CD14-positive monocyte (primary cell): ENCODE measurements at regions not wholly inside any gene's neighbourhood (a gene's known extent, or its start where the extent isn't known, plus 50 kb on each side); places are given as distances from the start of the nearest gene placed in this dataset.

ENCODE experiments used
- DNase-seq, 3 donors: peaks; one replicate each; pipeline ENCODE4 v3.0.0-alpha.2; 2011 to 2022
- H2AFZ ChIP-seq: 2 replicates; pipeline ENCODE4 v1.6.0; 2012; ENCODE audit warnings: mild to moderate bottlenecking, low read depth, low read length, inconsistent platforms; ENCODE audit not compliant: insufficient read depth, poor library complexity, severe bottlenecking
- H3K27ac ChIP-seq, 2 donors: 1 replicate in 1 of 2; 2 replicates in 1 of 2; pipeline ENCODE4 v1.5.1; 2012 to 2013; ENCODE audit warnings: low read length in 2 of 2, control low read depth in 1 of 2, inconsistent platforms in 1 of 2, low read depth in 1 of 2, mild to moderate bottlenecking in 1 of 2
- H3K27me3 ChIP-seq, 2 donors: one replicate each; pipeline versions ENCODE4 v1.6.0 to v1.6.1; 2011 to 2013; ENCODE audit warnings: low read length in 2 of 2; ENCODE audit not compliant: control insufficient read depth in 2 of 2, insufficient read depth in 2 of 2
- H3K36me3 ChIP-seq, 2 donors: replicated peaks in 1 of 2; 1 replicate in 1 of 2; 2 replicates in 1 of 2; pipeline versions ENCODE4 v1.5.1 to v1.6.1; 2012 to 2013; ENCODE audit warnings: low read length in 2 of 2, control low read depth in 1 of 2, inconsistent platforms in 1 of 2, mild to moderate bottlenecking in 1 of 2; ENCODE audit not compliant: insufficient read depth in 2 of 2, control insufficient read depth in 1 of 2
- H3K4me1 ChIP-seq, 2 donors: 1 replicate in 1 of 2; 2 replicates in 1 of 2; pipeline versions ENCODE4 v1.5.1 to v1.6.1; 2012 to 2013; ENCODE audit warnings: low read length in 2 of 2, control low read depth in 1 of 2, inconsistent platforms in 1 of 2, mild to moderate bottlenecking in 1 of 2, moderate library complexity in 1 of 2; ENCODE audit not compliant: insufficient read depth in 2 of 2, control insufficient read depth in 1 of 2
- H3K4me2 ChIP-seq: replicated peaks from 2 replicates; pipeline ENCODE3; 2012; ENCODE audit warnings: low read length, moderate library complexity, mild to moderate bottlenecking; ENCODE audit not compliant: poor library complexity, severe bottlenecking; ENCODE audit errors: extremely low read depth
- H3K4me3 ChIP-seq, 3 experiments: fragments of 200-600 bp in 1 of 3; sonication (generic) in 1 of 3; replicated peaks in 1 of 3; 1 replicate in 2 of 3; 2 replicates in 1 of 3; pipeline ENCODE4 v1.5.1; 2011 to 2013; ENCODE audit warnings: low read length in 3 of 3, mild to moderate bottlenecking in 3 of 3, control low read depth in 2 of 3, low read depth in 2 of 3, inconsistent platforms in 1 of 3, moderate library complexity in 1 of 3
- H3K79me2 ChIP-seq: 2 replicates; pipeline ENCODE4 v1.6.0; 2012; ENCODE audit warnings: mild to moderate bottlenecking, control low read depth, inconsistent platforms, low read length, moderate library complexity; ENCODE audit not compliant: insufficient read depth
- H3K9ac ChIP-seq: 2 replicates; pipeline ENCODE4 v1.6.0; 2017; ENCODE audit warnings: low read length, mild to moderate bottlenecking; ENCODE audit not compliant: insufficient read depth, poor library complexity, severe bottlenecking
- H3K9me3 ChIP-seq, 2 donors: replicated peaks in 1 of 2; 1 replicate in 1 of 2; 2 replicates in 1 of 2; pipeline versions ENCODE4 v1.5.1 to v1.6.1; 2012 to 2013; ENCODE audit warnings: low read length in 2 of 2, control low read depth in 1 of 2; ENCODE audit not compliant: control insufficient read depth in 1 of 2, insufficient read depth in 1 of 2
- H4K20me1 ChIP-seq: 2 replicates; pipeline ENCODE4 v1.6.0; 2012; ENCODE audit warnings: mild to moderate bottlenecking, low read length, control low read depth, moderate library complexity; ENCODE audit not compliant: insufficient read depth
- H3K27ac Mint-ChIP-seq, 7 donors: one replicate each; pipeline ENCODE4 v1.8.0; 2020; ENCODE audit warnings: mild to moderate bottlenecking in 7 of 7, mixed read lengths in 7 of 7, moderate library complexity in 6 of 7, inconsistent platforms in 2 of 7
- H3K27me3 Mint-ChIP-seq, 3 donors: one replicate each; pipeline ENCODE4 v1.8.0; 2021 to 2022; ENCODE audit warnings: low read depth in 3 of 3, mild to moderate bottlenecking in 3 of 3, mixed read lengths in 3 of 3, moderate library complexity in 3 of 3, inconsistent platforms in 1 of 3
- H3K36me3 Mint-ChIP-seq, 2 donors: one replicate each; pipeline ENCODE4 v1.8.0; 2020; ENCODE audit warnings: mixed read lengths in 2 of 2, inconsistent platforms in 1 of 2, mild to moderate bottlenecking in 1 of 2
- H3K4me1 Mint-ChIP-seq: one replicate; pipeline ENCODE4 v1.8.0; 2020; ENCODE audit warnings: mild to moderate bottlenecking, mixed read lengths
- H3K4me3 Mint-ChIP-seq, 2 donors: one replicate each; pipeline ENCODE4 v1.8.0; 2020; ENCODE audit warnings: mild to moderate bottlenecking in 2 of 2, mixed read lengths in 2 of 2, moderate library complexity in 1 of 2
- H3K9me3 Mint-ChIP-seq, 7 donors: one replicate each; pipeline ENCODE4 v1.8.0; 2020 to 2022; ENCODE audit warnings: mixed read lengths in 7 of 7, mild to moderate bottlenecking in 6 of 7, moderate library complexity in 6 of 7, inconsistent platforms in 2 of 7
- WGBS: methylation state at CpG from one replicate; pipeline ENCODE4 v1.1.5; 2013; ENCODE audit warnings: missing lambda C conversion rate; ENCODE audit not compliant: insufficient coverage; 5-methylcytosine and 5-hydroxymethylcytosine counted together
- intact Hi-C, 2 donors: fragments of 100-400 bp; cut with micrococcal nuclease; formaldehyde crosslinking; loops; one replicate each; pipeline versions ENCODE4 v1.15.0 to v1.15.1; 2023
- TF ChIP-seq, protein P1 (sequence below): fragments of 200-600 bp; IDR thresholded peaks from one replicate; pipeline ENCODE4 v1.8.0; 2022; ENCODE audit warnings: antibody characterized with exemption, mild to moderate bottlenecking

DNA sequence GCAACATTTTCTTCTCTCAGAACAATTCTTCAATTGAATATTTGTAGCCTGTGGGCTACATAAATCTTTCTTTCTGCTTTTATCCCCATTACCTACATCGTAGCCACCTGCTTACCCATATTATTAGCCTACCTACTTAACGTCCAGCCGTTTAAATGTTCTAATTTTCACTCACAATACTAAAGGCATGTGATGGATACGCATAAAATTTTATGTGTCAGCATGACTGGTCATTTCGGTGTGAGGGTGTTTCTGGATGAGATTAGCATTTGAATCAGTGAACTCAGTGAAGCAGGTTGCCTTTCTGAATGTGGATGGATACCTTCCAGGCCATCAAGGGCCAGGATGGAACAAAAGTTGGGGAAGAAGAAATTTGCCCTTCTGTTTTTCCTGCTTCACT is 1722.5 kb upstream of the ACO1 start:
- Mint-ChIP-seq H3K27me3 (no peaks in the 10 kb centered on the region), H3K36me3 (no peaks in the 10 kb centered on the region), H3K4me1 (no peaks in the 10 kb centered on the region), H3K27ac (no peak overlapping the region), H3K4me3 (no peak overlapping the region), H3K9me3 (no peaks in the 10 kb centered on the region)
- Histone ChIP-seq H3K9ac (no peak overlapping the region), H3K79me2 (no peaks in the 10 kb centered on the region), H3K4me2 (no peak overlapping the region), H3K27me3 (no peaks in the 10 kb centered on the region), H3K4me1 (no peaks in the 10 kb centered on the region), H3K27ac (no peak overlapping the region), H3K36me3 (no peaks in the 10 kb centered on the region), H4K20me1 (no peaks in the 10 kb centered on the region), H3K9me3 (no peaks in the 10 kb centered on the region), H3K4me3 (no peak overlapping the region), H2AFZ (no peak overlapping the region)
- TF ChIP-seq, protein P1, sequence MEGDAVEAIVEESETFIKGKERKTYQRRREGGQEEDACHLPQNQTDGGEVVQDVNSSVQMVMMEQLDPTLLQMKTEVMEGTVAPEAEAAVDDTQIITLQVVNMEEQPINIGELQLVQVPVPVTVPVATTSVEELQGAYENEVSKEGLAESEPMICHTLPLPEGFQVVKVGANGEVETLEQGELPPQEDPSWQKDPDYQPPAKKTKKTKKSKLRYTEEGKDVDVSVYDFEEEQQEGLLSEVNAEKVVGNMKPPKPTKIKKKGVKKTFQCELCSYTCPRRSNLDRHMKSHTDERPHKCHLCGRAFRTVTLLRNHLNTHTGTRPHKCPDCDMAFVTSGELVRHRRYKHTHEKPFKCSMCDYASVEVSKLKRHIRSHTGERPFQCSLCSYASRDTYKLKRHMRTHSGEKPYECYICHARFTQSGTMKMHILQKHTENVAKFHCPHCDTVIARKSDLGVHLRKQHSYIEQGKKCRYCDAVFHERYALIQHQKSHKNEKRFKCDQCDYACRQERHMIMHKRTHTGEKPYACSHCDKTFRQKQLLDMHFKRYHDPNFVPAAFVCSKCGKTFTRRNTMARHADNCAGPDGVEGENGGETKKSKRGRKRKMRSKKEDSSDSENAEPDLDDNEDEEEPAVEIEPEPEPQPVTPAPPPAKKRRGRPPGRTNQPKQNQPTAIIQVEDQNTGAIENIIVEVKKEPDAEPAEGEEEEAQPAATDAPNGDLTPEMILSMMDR, result no peak
- 80% methylated on average over 1 of the region's 5 CpGs for WGBS
- intact Hi-C loops, result no loop called here
- no peak for DNase-seq

DNA sequence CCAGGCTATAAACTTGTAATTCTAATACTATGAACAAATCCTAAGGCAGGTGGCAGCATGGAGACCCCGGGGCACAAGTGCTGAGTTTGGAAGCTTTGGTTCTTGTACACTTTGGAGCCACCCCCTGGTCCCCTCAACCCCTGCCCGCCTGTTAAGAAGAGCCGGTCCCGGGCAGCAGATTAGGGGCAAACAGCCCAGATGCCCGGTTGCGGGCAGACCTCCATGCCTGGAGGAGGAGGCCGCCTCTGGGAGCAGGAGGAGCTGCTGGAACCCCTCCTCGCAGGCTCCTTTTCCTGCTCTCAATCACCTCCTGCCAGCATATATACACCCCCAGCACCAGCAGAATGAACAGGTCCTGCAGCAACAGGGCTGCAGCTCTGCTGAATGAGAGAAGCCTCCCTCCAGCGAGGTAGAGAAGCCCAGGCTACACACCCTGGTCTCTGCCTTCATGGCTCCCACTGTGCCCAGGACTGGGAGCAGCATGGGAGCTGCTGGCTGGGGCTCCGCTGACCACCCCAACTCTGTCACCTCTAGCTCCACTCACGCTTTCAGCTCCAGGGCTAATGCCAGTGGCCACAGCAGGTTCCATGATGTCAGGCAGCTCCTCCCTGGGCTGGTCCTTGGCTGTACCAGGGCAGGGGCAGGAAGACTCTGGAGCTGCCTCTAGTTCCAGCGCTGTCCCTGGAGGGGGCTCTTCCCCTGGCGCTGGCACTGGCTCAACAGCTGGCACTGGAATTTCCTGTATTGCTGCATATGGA is 1713.5 kb upstream of the ACO1 start:
- Histone ChIP-seq H3K4me1 (no peaks in the 10 kb centered on the region), H3K4me3 (no peak overlapping the region), H2AFZ (no peak overlapping the region), H4K20me1 (no peaks in the 10 kb centered on the region), H3K4me2 (no peak overlapping the region), H3K27me3 (no peaks in the 10 kb centered on the region), H3K36me3 (no peaks in the 10 kb centered on the region), H3K79me2 (no peaks in the 10 kb centered on the region), H3K9me3 (peaks cover 0 to 14% of the 10 kb centered on the region in 2 donors), H3K27ac (no peak overlapping the region), H3K9ac (no peak overlapping the region)
- Mint-ChIP-seq H3K36me3 (no peaks in the 10 kb centered on the region), H3K4me3 (no peak overlapping the region), H3K27me3 (no peaks in the 10 kb centered on the region), H3K27ac (no peak overlapping the region), H3K9me3 (peaks cover 0 to 6% (median 0%) of the 10 kb centered on the region in 7 donors), H3K4me1 (no peaks in the 10 kb centered on the region)
- 90% methylated on average over 8 of the region's 13 CpGs for WGBS
- intact Hi-C loops, result no loop called here
- no peak for DNase-seq
- TF ChIP-seq, protein P1, result no peak
